NOMO-1 treated with DMSO at 0.1 percent for 48 hours (cell line): ENCODE measurements at regions not wholly inside any gene's neighbourhood (a gene's known extent, or its start where the extent isn't known, plus 50 kb on each side); places are given as distances from the start of the nearest gene placed in this dataset.

ENCODE experiments used
- DNase-seq: peaks from one replicate; lab custom pipeline; 2025; ENCODE audit not compliant: unreplicated experiment; lab: John Stamatoyannopoulos, UW

- no peak for DNase-seq
These were observed 145.6 kb downstream of the DHX35 start for GRCh38 chr20:39107741-39108140.

DNA sequence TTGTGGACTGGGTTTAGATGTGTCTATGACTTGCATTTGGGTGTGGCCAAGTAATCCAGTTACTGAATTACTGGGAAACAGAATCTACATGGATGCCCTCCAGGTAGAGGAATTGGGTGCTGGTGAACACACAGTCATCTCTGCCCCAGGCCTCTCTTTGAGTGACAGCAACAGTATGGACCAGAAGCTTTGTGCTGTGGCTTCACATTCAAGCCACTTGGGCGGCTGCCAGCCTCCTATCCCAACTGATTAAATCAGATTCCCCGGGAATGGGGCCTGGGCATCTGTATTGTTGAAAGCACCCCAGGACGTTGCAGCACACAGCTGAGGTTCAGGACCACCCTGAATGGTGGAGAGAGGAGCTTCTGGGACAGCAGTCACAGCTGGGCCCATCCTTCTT is 144.6 kb downstream of the DHX35 start:
- no peak for DNase-seq

DNA sequence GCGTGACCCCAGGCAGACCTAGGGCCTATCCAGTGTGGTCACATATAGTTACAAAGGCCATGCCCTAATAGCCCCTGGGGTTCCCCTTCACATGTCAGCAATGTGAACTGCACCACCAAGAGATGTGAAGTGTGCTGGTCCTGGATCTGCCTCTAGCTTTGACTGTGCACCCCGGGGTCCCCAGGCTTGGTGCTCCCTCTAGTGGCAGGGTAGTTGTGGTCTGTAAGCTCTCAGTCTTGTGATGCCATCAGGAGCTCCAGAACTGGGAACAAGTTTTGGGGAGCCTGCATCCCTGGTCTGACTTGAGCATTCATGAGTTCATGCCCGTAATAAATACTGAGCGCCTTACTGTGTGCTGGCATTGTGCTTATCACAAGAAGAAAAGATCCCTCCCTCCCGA is 143.4 kb downstream of the DHX35 start:
- DNase-seq: no peak

- no peak for DNase-seq
These were observed 141.6 kb downstream of the DHX35 start for GRCh38 chr20:39103732-39104131.

DNA sequence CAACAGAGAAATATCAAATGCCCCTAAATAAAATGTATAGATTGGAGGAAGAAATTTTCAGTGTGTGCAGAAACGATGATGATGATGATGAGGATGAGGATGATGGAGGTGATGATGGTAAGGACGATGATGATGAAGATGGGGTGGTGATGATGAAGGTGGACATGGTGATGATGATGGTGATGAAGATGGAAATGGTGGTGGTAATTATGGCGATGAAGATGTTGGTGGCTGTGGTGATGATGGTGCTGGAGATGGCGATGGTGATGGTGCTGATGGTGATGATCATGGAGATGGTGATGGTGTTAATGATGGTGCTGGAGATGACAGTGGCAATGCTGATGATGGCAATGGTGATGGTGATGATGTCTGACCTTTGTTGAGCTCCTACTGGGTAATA is 141.2 kb downstream of the DHX35 start:
- no peak for DNase-seq

- DNase-seq: no peak
These were observed 139.8 kb downstream of the DHX35 start for GRCh38 chr20:39101895-39102294.

DNA sequence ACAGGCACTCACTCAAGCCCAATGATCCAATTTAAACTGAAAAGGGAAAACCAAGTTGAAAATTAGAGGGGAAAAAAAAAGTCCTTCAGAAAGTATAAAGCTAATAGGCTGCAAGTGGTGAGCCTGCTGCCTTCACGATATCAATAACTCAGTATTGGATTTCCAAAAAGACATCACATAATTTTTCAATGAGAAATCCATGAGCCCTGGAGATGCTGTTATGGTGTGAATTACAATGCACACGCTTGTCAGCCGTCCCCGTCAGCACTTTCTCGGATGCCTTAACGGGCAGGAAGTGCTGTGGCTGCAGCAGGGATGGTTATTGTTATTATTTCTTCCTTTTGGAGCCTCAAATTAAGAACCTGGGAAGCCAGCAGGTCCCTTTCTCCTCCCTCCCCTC is 138.5 kb downstream of the DHX35 start:
- no peak for DNase-seq

GRCh38 chr20:39097889-39098288 is 135.7 kb downstream of the DHX35 start:
- DNase-seq: no peak

DNA sequence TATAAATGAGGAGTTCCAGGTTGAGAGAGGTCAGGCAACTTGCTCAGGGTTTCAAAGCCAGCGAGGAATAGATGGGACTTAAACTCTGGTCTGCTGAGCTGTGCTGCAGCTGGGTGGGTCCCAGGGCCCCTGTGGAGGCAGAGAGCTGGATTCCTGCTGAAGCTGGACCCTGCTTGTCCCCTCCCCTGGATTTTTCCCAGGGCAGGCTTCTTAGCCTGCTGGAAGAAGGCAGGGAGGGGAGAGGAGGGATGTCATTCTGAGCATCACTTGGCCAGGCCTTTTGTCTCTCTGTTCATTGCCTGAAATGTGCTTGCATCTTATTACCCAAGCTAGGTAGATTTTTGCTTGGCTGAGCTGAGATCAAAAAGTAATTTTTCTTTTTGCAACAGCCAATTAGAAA is 133.7 kb downstream of the DHX35 start:
- no peak for DNase-seq

GRCh38 chr20:39094391-39094790 is 132.2 kb downstream of the DHX35 start:
- no peak for DNase-seq

DNA sequence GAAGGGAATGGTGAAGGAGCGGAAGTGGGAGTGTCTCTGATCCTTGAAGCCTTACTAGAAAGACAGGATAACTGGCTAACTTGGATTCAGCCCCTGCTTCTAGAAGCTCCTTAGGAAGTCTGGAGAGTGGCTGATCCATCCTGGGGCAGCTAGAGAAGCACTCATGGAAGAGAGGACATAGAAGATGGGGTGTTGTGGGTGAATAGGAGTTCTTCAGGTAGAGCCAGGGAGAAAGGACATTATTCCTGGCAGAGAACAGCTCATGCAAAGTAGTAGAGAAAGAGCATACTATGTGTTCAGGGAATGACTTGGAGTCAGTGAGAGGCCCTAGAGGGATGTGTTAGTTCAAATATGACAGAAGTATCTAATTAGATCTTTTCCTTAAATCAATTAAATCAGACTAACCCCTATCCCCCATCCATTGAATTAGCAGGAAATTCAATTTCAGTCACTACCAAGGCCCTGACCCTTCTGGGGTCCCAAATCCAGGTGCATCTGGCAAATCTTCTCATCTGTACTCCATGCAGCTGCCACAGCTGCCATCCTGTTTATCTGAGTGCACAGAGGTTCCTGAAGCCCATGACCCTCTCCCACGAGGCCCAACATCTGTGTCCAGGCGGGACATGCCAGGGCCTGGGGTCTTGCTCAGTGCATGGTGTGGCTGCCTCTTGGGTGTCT is 130.7 kb downstream of the DHX35 start:
- no peak for DNase-seq

- DNase-seq: no peak
These were observed 128.8 kb downstream of the DHX35 start for GRCh38 chr20:39090906-39091305.

DNA sequence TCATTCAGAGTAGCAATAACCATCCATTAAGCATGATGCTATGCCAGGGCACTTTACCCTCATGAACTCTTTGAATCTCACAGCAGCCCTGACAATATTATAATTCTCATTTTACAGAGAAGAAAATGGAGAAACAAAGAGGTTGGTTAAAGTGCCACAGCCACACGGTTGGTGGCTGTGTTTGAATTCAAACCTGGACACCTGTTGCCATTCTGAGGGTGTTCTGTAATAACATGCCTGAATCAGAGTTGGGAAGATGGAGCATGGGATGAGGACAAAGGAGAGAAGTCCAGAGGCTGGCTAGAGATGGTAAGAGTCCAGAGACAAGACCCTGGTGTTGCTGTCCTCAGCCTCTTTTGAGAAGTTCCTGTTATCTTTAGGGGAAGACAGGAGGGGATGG is 127.7 kb downstream of the DHX35 start:
- DNase-seq: no peak
